ENCODE measurements at regions not wholly inside any gene's neighbourhood (a gene's known extent, or its start where the extent isn't known, plus 50 kb on each side); places are given as distances from the start of the nearest gene placed in this dataset.

DNA sequence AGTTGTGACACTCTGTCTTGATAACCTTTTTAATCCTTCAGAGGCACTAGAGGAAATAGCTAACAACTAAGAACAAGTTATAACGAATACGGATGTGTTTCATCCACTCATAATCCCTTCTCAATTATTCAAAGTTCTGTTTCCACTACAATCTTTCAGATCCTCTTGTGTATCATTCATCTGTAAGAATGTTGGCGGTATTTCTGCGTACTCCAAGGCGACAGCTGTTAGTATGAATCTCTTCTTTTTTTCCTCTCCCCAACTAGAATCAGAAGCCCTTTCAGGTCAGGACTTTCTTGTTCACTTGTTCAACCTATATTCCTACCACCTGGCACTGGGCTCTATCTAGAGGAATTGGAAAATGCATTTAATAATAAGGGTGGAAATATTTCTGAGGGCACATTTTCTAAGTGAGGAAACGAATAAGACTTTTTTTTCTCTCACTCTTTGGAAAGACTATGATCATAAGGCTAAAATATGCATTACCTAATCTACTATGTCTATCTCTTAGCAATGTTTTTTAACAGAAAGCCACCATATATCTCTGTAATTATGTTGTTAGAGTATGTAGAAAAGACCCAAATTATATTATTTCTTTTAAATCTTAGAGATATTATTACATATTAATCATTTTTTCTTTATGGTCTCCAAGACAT is 492.9 kb downstream of the PCDH20 start:
- Mint-ChIP-seq H3K4me1 (ENCODE audit: low read depth, unreplicated experiment) (peaks cover 19% of the 10 kb centered on the region), H3K27ac (ENCODE audit: unreplicated experiment) (no peak overlapping the region), H3K4me3 (ENCODE audit: unreplicated experiment) (no peak overlapping the region), H3K36me3 (ENCODE audit: unreplicated experiment) (no peaks in the 10 kb centered on the region), H3K27me3 (ENCODE audit: unreplicated experiment) (no peaks in the 10 kb centered on the region), H3K9me3 (ENCODE audit: unreplicated experiment) (peaks cover 2% of the 10 kb centered on the region)
- DNase-seq: no peak
- TF ChIP-seq, protein P1, sequence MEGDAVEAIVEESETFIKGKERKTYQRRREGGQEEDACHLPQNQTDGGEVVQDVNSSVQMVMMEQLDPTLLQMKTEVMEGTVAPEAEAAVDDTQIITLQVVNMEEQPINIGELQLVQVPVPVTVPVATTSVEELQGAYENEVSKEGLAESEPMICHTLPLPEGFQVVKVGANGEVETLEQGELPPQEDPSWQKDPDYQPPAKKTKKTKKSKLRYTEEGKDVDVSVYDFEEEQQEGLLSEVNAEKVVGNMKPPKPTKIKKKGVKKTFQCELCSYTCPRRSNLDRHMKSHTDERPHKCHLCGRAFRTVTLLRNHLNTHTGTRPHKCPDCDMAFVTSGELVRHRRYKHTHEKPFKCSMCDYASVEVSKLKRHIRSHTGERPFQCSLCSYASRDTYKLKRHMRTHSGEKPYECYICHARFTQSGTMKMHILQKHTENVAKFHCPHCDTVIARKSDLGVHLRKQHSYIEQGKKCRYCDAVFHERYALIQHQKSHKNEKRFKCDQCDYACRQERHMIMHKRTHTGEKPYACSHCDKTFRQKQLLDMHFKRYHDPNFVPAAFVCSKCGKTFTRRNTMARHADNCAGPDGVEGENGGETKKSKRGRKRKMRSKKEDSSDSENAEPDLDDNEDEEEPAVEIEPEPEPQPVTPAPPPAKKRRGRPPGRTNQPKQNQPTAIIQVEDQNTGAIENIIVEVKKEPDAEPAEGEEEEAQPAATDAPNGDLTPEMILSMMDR (IDR thresholded peaks at IDR 0.05; ENCODE audit: partially characterized antibody, unreplicated experiment): no peak

- no peaks in the 10 kb centered on the region for H3K36me3 Mint-ChIP-seq (ENCODE audit: unreplicated experiment)
- no peak overlapping the region for H3K4me3 Mint-ChIP-seq (ENCODE audit: unreplicated experiment)
- H3K9me3 Mint-ChIP-seq (ENCODE audit: unreplicated experiment): no peaks in the 10 kb centered on the region
- no peak overlapping the region for H3K27ac Mint-ChIP-seq (ENCODE audit: unreplicated experiment)
- DNase-seq: no peak
- peaks cover 3% of the 10 kb centered on the region for H3K27me3 Mint-ChIP-seq (ENCODE audit: unreplicated experiment)
- H3K4me1 Mint-ChIP-seq (ENCODE audit: low read depth, unreplicated experiment): no peaks in the 10 kb centered on the region
- TF ChIP-seq, protein P1 (IDR thresholded peaks at IDR 0.05; ENCODE audit: partially characterized antibody, unreplicated experiment): no peak
Measured at GRCh38 chr13:60893801-60894200, 496.8 kb downstream of the TDRD3 start.

DNA sequence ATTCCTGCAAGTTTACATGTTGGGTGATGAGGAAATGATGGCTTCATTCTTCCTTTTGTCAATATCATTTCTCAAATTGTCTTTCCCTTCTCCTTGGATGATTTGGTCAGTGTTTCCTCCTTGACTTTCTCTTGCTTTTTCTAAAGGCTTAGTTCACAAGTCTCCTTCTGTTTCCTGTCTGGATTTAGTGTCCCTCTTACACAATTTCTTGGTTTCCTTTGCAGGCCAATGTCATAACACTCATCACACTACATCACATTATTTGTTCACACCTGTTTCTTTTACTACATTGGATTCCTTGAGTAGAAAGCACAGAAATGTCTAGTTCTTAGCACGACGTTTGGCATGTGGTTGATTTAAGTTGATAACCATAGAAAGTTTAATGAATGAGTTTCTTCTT is 490.7 kb downstream of the TDRD3 start:
- Mint-ChIP-seq H3K27me3 (ENCODE audit: unreplicated experiment) (peaks cover 3% of the 10 kb centered on the region), H3K9me3 (ENCODE audit: unreplicated experiment) (no peaks in the 10 kb centered on the region), H3K27ac (ENCODE audit: unreplicated experiment) (no peak overlapping the region), H3K4me1 (ENCODE audit: low read depth, unreplicated experiment) (no peaks in the 10 kb centered on the region), H3K36me3 (ENCODE audit: unreplicated experiment) (no peaks in the 10 kb centered on the region), H3K4me3 (ENCODE audit: unreplicated experiment) (no peak overlapping the region)
- DNase-seq: no peak
- TF ChIP-seq, protein P1 (IDR thresholded peaks at IDR 0.05; ENCODE audit: partially characterized antibody, unreplicated experiment): no peak

GRCh38 chr13:60881507-60881906 is 484.5 kb downstream of the TDRD3 start:
- no peak for DNase-seq

DNA sequence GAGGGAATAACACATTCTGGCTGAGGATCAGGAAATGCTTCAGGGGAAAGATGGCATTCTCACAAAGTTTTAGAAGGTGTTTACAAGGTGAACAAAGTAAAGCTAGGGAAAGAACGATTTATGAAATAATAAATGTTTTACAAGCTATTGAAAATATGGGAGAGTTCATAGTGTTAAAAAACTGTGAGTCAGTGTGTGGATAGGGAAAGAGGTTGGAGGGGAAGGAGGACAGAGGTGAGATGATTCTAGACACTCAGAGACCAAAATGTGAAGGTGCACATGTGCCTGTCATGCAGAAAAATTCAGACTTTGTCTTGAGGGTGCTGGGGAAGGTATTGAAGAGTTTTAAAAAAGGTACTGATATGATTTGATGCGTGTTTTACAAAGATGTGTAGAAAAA is 476.1 kb downstream of the TDRD3 start:
- DNase-seq: no peak
- Mint-ChIP-seq H3K9me3 (ENCODE audit: unreplicated experiment) (peaks cover 2% of the 10 kb centered on the region), H3K27me3 (ENCODE audit: unreplicated experiment) (no peaks in the 10 kb centered on the region), H3K4me3 (ENCODE audit: unreplicated experiment) (no peak overlapping the region), H3K36me3 (ENCODE audit: unreplicated experiment) (no peaks in the 10 kb centered on the region), H3K27ac (ENCODE audit: unreplicated experiment) (no peak overlapping the region), H3K4me1 (ENCODE audit: low read depth, unreplicated experiment) (peaks cover 2% of the 10 kb centered on the region)
- TF ChIP-seq, protein P1 (IDR thresholded peaks at IDR 0.05; ENCODE audit: partially characterized antibody, unreplicated experiment): no peak

More at GRCh38 chr13:60881507-60881906, 484.5 kb downstream of the TDRD3 start:
- no peaks in the 10 kb centered on the region for H3K36me3 Mint-ChIP-seq (ENCODE audit: unreplicated experiment)
- no peaks in the 10 kb centered on the region for H3K4me1 Mint-ChIP-seq (ENCODE audit: low read depth, unreplicated experiment)
- H3K9me3 Mint-ChIP-seq (ENCODE audit: unreplicated experiment): no peaks in the 10 kb centered on the region
- H3K4me3 Mint-ChIP-seq (ENCODE audit: unreplicated experiment): no peak overlapping the region
- no peak overlapping the region for H3K27ac Mint-ChIP-seq (ENCODE audit: unreplicated experiment)
- TF ChIP-seq, protein P1 (IDR thresholded peaks at IDR 0.05; ENCODE audit: partially characterized antibody, unreplicated experiment): no peak
- H3K27me3 Mint-ChIP-seq (ENCODE audit: unreplicated experiment): no peaks in the 10 kb centered on the region
